OCI-LY7 (cell line): ENCODE measurements at regions not wholly inside any gene's neighbourhood (a gene's known extent, or its start where the extent isn't known, plus 50 kb on each side); places are given as distances from the start of the nearest gene placed in this dataset.

Experiments
- BruUV-seq: library from RNA; stranded (reverse); fragments of 400-500 nt; replicated peaks from 2 replicates; lab custom pipeline; 2021; lab: Mats Ljungman, UMichigan
- CTCF ChIA-PET: fragments of 300-600 bp; sonication (Branson Sonifier 250); formaldehyde crosslinking; loops from one replicate; lab custom pipeline; 2022; ENCODE audit warnings: antibody characterized with exemption; ENCODE audit not compliant: unreplicated experiment; lab: Charles Lee
- POLR2A ChIA-PET: fragments of 300-600 bp; sonication (Branson Sonifier 250); formaldehyde crosslinking; loops from one replicate; lab custom pipeline; 2022; ENCODE audit warnings: antibody characterized with exemption; lab: Charles Lee
- DNase-seq: peaks from one replicate; pipeline ENCODE4 v3.0.0-alpha.2; 2015; ENCODE audit warnings: low spot score
- H2AFZ ChIP-seq: fragments of 200-600 bp; sonication (generic), shearing (Covaris generic); 2 replicates; pipeline ENCODE4 v1.6.1; 2014; ENCODE audit warnings: mild to moderate bottlenecking, antibody characterized with exemption, low read length, moderate library complexity
- H3K27ac ChIP-seq: fragments of 200-600 bp; sonication (generic); 2 replicates; pipeline ENCODE4 v1.5.1; 2014; ENCODE audit warnings: mixed run types, low read depth, mild to moderate bottlenecking, moderate library complexity, low read length, inconsistent platforms; ENCODE audit not compliant: poor library complexity, severe bottlenecking
- H3K36me3 ChIP-seq: fragments of 200-600 bp; sonication (generic); 2 replicates; pipeline ENCODE4 v1.6.1; 2014; ENCODE audit warnings: mild to moderate bottlenecking, antibody characterized with exemption, low read length, moderate library complexity, mixed read lengths; ENCODE audit not compliant: insufficient read depth
- H3K4me1 ChIP-seq: fragments of 200-600 bp; sonication (generic); 2 replicates; pipeline ENCODE4 v1.5.1; 2014; ENCODE audit warnings: mild to moderate bottlenecking, low read length; ENCODE audit not compliant: insufficient read depth, poor library complexity, severe bottlenecking
- H3K4me2 ChIP-seq: fragments of 200-600 bp; sonication (generic); 2 replicates; pipeline ENCODE4 v1.6.1; 2014; ENCODE audit warnings: mild to moderate bottlenecking, low read length
- H3K4me3 ChIP-seq: fragments of 200-600 bp; sonication (generic); 2 replicates; pipeline ENCODE4 v1.5.1; 2014; ENCODE audit warnings: mild to moderate bottlenecking, low read depth, low read length; ENCODE audit not compliant: poor library complexity, severe bottlenecking
- H3K79me2 ChIP-seq: fragments of 200-600 bp; sonication (generic); 2 replicates; pipeline ENCODE4 v1.6.1; 2016; ENCODE audit warnings: low read depth, mild to moderate bottlenecking, low read length, moderate library complexity, mixed read lengths; ENCODE audit not compliant: insufficient read depth
- H3K9me2 ChIP-seq: fragments of 200-600 bp; sonication (generic); 2 replicates; pipeline ENCODE4 v1.6.1; 2016; ENCODE audit warnings: mild to moderate bottlenecking, low read length, mixed read lengths; ENCODE audit not compliant: insufficient read depth
- H3K9me3 ChIP-seq: fragments of 200-600 bp; sonication (generic); 2 replicates; pipeline ENCODE4 v1.6.1; 2014; ENCODE audit warnings: mild to moderate bottlenecking, mixed run types, low read length, mixed read lengths
- H4K20me1 ChIP-seq: fragments of 200-600 bp; sonication (generic); 2 replicates; pipeline ENCODE4 v1.6.1; 2014; ENCODE audit warnings: mild to moderate bottlenecking, antibody characterized with exemption, low read length, moderate library complexity, mixed read lengths; ENCODE audit not compliant: insufficient read depth
- EZH2phosphoT487 ChIP-seq: fragments of 200-600 bp; sonication (generic); IDR thresholded peaks from 2 replicates; pipeline ENCODE4 v1.6.1; 2018; ENCODE audit warnings: low read depth, borderline replicate concordance, mild to moderate bottlenecking, mixed run types, antibody characterized with exemption, low read length, moderate library complexity, mixed read lengths
- intact Hi-C: fragments of 100-400 bp; cut with micrococcal nuclease; formaldehyde crosslinking; loops from one replicate; pipeline ENCODE4 v1.10.0; 2022; ENCODE audit not compliant: unreplicated experiment
- TF ChIP-seq, protein P1 (sequence below): fragments of 200-600 bp; sonication (generic); conservative IDR thresholded peaks from 2 replicates; pipeline ENCODE4 v1.5.1; 2014; ENCODE audit warnings: mild to moderate bottlenecking, antibody characterized with exemption, low read length, moderate library complexity, mixed read lengths

DNA sequence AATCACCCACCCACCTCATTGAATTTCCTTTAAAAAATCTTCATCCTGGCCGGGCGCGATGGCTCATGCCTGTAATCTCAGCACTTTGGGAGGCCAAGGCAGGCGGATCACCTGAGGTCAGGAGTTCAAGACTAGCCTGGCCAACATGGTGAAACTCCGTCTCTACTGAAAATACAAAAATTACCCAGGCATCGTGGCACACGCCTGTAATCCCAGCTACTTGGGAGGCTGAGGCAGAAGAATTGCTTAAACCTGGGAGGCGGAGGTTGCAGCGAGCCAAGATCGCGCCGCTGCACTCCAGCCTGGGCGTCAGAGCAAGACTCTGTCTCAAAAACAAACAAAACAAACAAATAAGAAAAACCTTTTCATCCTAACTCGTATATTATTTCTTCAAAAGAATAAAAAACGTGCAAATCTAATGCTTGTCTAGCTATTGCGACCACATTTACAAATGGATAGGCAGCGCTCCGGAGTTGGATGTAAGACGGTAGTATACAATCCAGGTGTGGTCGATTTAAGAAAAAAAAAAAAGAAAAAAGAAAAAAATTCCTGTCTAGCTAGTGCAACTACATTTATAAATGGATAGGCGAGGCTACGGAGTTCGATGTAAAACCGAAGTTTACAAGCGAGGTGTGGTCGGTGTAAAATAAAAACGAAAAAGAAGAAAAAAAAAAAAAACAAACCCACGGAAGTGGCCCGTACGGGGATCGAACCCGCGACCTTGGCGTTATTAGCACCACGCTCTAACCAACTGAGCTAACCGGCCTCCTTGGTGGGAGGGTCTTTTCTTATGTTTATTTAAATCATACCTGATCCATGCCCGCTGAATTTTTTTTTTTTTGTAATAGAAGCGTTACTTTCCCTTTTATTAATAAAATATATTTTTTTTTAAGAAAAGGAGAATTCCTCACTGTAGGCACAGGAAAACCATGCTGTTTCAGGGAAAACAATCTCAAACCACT lies 70.7 kb upstream of the PRSS16 start:
- no TSS peak for BruUV-seq
- Histone ChIP-seq H3K36me3 (no peaks in the 10 kb centered on the region), H3K79me2 (no peaks in the 10 kb centered on the region), H2AFZ (peak overlapping the region; percentile 97), H3K4me3 (peak overlapping the region; percentile 95), H3K9me3 (no peaks in the 10 kb centered on the region), H3K9me2 (no peaks in the 10 kb centered on the region), H3K4me1 (peaks cover 8% of the 10 kb centered on the region), H3K27ac (peak overlapping the region; percentile 81), H4K20me1 (no peaks in the 10 kb centered on the region), H3K4me2 (peak overlapping the region; percentile 95)
- POLR2A ChIA-PET: interaction anchor here (0.5 to 3.0 kb wide), 25 partner anchors 14 to 1698 kb away, joined by 3 to 16 read pairs (median 4); a partner anchor contains a TSS
- CTCF ChIA-PET: interaction anchor here (0.8 kb wide), 1 partner anchor 13 kb away, joined by 3 read pairs; no protein-coding TSS in a partner anchor
- no peak for TF ChIP-seq EZH2phosphoT487
- TF ChIP-seq, protein P1, sequence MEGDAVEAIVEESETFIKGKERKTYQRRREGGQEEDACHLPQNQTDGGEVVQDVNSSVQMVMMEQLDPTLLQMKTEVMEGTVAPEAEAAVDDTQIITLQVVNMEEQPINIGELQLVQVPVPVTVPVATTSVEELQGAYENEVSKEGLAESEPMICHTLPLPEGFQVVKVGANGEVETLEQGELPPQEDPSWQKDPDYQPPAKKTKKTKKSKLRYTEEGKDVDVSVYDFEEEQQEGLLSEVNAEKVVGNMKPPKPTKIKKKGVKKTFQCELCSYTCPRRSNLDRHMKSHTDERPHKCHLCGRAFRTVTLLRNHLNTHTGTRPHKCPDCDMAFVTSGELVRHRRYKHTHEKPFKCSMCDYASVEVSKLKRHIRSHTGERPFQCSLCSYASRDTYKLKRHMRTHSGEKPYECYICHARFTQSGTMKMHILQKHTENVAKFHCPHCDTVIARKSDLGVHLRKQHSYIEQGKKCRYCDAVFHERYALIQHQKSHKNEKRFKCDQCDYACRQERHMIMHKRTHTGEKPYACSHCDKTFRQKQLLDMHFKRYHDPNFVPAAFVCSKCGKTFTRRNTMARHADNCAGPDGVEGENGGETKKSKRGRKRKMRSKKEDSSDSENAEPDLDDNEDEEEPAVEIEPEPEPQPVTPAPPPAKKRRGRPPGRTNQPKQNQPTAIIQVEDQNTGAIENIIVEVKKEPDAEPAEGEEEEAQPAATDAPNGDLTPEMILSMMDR: no peak
- intact Hi-C loops: loop anchor here (1.0 to 5.0 kb wide), 7 partner anchors 14 to 620 kb away; no protein-coding TSS in a partner anchor
- DNase-seq: peak; percentile 77

DNA sequence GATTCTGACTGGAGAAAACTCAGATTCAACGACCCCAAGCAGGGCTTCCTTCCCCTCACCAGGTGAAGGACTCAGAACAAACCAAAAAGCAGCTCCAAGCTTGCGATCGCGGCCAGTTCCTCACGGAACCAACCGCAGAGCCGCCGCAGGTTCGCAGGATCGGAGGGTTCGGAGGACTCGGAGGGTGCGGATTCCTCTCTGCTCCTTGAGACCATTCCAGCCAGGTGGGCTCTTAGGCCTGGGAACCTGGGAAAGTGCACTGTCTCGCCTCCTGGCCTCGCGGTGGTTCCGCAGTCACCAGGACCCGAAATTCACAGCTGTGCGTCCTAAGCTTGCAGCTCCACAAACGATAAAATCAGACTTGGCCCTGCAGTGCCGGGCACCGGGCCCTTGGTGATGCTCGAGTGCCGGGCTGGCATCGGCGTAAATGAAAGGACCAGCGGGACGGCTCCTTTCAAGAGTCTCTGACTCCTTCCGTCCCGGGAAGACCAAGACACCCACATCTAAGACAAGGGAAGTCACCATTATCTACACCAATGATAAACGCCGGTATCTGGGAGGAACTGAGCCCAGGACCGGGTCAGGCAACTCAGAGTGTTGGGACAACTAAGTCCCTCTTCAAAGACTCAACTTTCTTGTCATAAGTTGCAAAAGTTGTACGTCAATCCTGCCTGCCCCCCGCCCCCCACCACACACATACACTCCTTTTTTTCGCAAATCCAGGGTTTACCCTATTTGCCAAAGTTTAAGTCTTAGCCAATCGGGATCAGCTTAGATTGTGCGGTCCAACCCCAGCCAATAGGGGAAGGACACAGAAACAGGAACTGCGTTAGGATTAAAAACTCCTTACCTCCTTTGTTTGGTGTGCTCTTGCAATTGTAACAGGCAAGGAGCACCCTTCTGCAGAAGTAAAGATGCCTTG lies 69.8 kb upstream of the PRSS16 start:
- Histone ChIP-seq H4K20me1 (no peaks in the 10 kb centered on the region), H3K9me2 (no peaks in the 10 kb centered on the region), H2AFZ (peak overlapping the region; percentile 90), H3K4me1 (peaks cover 8% of the 10 kb centered on the region), H3K9me3 (no peaks in the 10 kb centered on the region), H3K36me3 (no peaks in the 10 kb centered on the region), H3K4me2 (peak overlapping the region; percentile 95), H3K4me3 (peak overlapping the region; percentile 95), H3K79me2 (no peaks in the 10 kb centered on the region), H3K27ac (peak overlapping the region; percentile 81)
- no TSS peak for BruUV-seq
- DNase-seq: peak; percentile 89
- CTCF ChIA-PET: interaction anchor here (0.6 to 0.8 kb wide), 2 partner anchors 14 to 26 kb away, joined by 3 to 13 read pairs; no protein-coding TSS in a partner anchor
- POLR2A ChIA-PET: interaction anchor here (0.5 to 3.0 kb wide), 27 partner anchors 10 to 1763 kb away, joined by 3 to 16 read pairs (median 4); a partner anchor contains a TSS
- TF ChIP-seq, protein P1: peak; percentile 74
- TF ChIP-seq EZH2phosphoT487: no peak
- intact Hi-C loops: loop anchor here (1.0 to 5.0 kb wide), 7 partner anchors 15 to 620 kb away; no protein-coding TSS in a partner anchor
